Right lobe of liver (tissue), 6 donors: ENCODE measurements at regions not wholly inside any gene's neighbourhood (a gene's known extent, or its start where the extent isn't known, plus 50 kb on each side); places are given as distances from the start of the nearest gene placed in this dataset.

Experiments
- ATAC-seq, 4 donors: fragments of 200-7000 bp; cut with Tn5 transposase; one replicate each; pipeline ENCODE4 v1.9.1; 2020; ENCODE audit warnings: mild to moderate bottlenecking in 4 of 4, moderate library complexity in 4 of 4
- DNase-seq, 3 donors: peaks; one replicate each; pipeline ENCODE4 v3.0.0-alpha.2; 2020
- H3K27ac ChIP-seq, 3 donors: fragments of 200-600 bp; one replicate each; pipeline ENCODE4 v1.8.0; 2022
- H3K27me3 ChIP-seq, 2 donors: fragments of 200-600 bp; one replicate each; pipeline ENCODE4 v1.8.0; 2022
- H3K36me3 ChIP-seq, 4 donors: fragments of 200-600 bp; sonication (generic) in 1 of 4; one replicate each; pipeline versions ENCODE4 v1.5.1 to v1.8.0; 2017 to 2022; ENCODE audit warnings: control low read depth in 1 of 4
- H3K4me1 ChIP-seq, 4 donors: fragments of 200-600 bp; sonication (generic) in 1 of 4; one replicate each; pipeline versions ENCODE4 v1.5.1 to v1.8.0; 2017 to 2022; ENCODE audit warnings: control low read depth in 1 of 4
- H3K4me3 ChIP-seq, 3 donors: fragments of 200-600 bp; one replicate each; pipeline ENCODE4 v1.8.0; 2022
- H3K9me3 ChIP-seq, 4 donors: fragments of 200-600 bp; sonication (generic) in 1 of 4; one replicate each; pipeline versions ENCODE4 v1.5.1 to v1.8.0; 2017 to 2022; ENCODE audit warnings: control low read depth in 1 of 4
- POLR2A ChIP-seq: fragments of 450-650 bp; IDR thresholded peaks from one replicate; pipeline ENCODE4 v1.6.1; 2017; ENCODE audit warnings: antibody characterized with exemption, mild to moderate bottlenecking
- WGBS: methylation state at CpG from one replicate; pipeline ENCODE4 v1.1.6; 2018; ENCODE audit warnings: low coverage, low lambda C conversion rate; ENCODE audit not compliant: insufficient coverage; ENCODE audit errors: missing lambda C conversion rate; 5-methylcytosine and 5-hydroxymethylcytosine counted together
- intact Hi-C, 2 donors: fragments of 100-400 bp; cut with DNase I; formaldehyde crosslinking; loops; one replicate each; pipeline versions ENCODE4 v1.11.2 to v1.14.1; 2022
- TF ChIP-seq, protein P1 (sequence below), 4 donors: fragments of 200-600 bp in 3 of 4; fragments of 450-650 bp in 1 of 4; IDR thresholded peaks; one replicate each; pipeline versions ENCODE4 v1.5.1 to v1.8.0; 2016 to 2022; ENCODE audit warnings: antibody characterized with exemption in 4 of 4, mild to moderate bottlenecking in 2 of 4
- donor health status: DM: no; HTN: yes; CAD: no.
- donor health status: DM: no; HTN: no; CAD: no.
- donor health status: DM: no; HTN: no; CAD: no.
- donor health status: DM: no; HTN: yes; CAD: no.
- donor health status: DM: no; HTN: yes; CAD: no.

DNA sequence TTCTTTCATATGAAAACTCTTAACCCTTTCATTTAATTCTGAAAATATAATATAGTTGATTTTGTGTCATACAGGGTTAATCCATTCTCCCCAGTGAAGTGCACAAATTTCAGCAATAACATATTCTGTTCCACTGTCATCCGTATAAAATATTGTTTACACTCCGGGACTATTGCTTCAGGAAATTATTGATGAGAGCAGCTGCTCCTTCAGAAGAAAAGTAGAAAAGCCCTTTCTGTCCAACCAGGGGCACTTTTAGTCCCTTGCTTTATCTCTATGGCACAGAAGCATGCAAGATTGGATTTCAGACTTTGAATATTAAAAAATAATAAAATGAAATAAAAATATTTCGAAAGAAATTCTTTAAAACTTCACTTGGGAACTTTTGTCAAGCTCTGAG lies 535.7 kb upstream of the SLC39A10 start:
- no peak for ATAC-seq
- no peaks in the 10 kb centered on the region for H3K27me3 ChIP-seq
- intact Hi-C loops, result no loop called here
- DNase-seq, result no peak
- no peaks in the 10 kb centered on the region for H3K9me3 ChIP-seq
- H3K4me3 ChIP-seq, result no peak overlapping the region
- H3K36me3 ChIP-seq, result no peaks in the 10 kb centered on the region
- 35% methylated on average over 3 of the region's 3 CpGs for WGBS
- H3K4me1 ChIP-seq, result no peaks in the 10 kb centered on the region
- H3K27ac ChIP-seq, result no peak overlapping the region
- no peak for TF ChIP-seq POLR2A
- TF ChIP-seq, protein P1, sequence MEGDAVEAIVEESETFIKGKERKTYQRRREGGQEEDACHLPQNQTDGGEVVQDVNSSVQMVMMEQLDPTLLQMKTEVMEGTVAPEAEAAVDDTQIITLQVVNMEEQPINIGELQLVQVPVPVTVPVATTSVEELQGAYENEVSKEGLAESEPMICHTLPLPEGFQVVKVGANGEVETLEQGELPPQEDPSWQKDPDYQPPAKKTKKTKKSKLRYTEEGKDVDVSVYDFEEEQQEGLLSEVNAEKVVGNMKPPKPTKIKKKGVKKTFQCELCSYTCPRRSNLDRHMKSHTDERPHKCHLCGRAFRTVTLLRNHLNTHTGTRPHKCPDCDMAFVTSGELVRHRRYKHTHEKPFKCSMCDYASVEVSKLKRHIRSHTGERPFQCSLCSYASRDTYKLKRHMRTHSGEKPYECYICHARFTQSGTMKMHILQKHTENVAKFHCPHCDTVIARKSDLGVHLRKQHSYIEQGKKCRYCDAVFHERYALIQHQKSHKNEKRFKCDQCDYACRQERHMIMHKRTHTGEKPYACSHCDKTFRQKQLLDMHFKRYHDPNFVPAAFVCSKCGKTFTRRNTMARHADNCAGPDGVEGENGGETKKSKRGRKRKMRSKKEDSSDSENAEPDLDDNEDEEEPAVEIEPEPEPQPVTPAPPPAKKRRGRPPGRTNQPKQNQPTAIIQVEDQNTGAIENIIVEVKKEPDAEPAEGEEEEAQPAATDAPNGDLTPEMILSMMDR (IDR thresholded peaks at IDR 0.05), result no peak

DNA sequence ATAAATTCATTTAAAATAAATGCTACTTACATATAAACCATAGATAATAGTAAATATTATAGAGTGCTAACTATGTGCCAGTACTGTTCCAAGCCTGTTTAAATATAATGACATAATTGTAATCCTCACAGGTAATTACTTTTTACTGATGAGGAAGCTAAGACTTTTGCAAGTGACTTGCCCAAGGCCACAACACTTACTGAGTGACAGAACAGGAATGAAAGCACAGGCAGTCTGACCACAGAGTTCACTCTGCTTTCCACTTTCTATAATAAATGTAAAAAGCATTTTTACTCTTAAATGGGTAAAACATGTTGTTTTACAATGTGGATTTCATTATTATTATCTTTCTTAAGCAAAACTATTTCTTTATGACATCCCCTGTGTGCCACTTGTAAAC lies 537.8 kb upstream of the SLC39A10 start:
- H3K27me3 ChIP-seq, result no peaks in the 10 kb centered on the region
- no peaks in the 10 kb centered on the region for H3K9me3 ChIP-seq
- H3K4me1 ChIP-seq, result no peaks in the 10 kb centered on the region
- TF ChIP-seq POLR2A, result no peak
- TF ChIP-seq, protein P1 (IDR thresholded peaks at IDR 0.05), result no peak
- no peak overlapping the region for H3K27ac ChIP-seq
- ATAC-seq (no peak), DNase-seq (no peak)
- H3K36me3 ChIP-seq, result no peaks in the 10 kb centered on the region
- H3K4me3 ChIP-seq, result no peak overlapping the region
- intact Hi-C loops, result no loop called here

DNA sequence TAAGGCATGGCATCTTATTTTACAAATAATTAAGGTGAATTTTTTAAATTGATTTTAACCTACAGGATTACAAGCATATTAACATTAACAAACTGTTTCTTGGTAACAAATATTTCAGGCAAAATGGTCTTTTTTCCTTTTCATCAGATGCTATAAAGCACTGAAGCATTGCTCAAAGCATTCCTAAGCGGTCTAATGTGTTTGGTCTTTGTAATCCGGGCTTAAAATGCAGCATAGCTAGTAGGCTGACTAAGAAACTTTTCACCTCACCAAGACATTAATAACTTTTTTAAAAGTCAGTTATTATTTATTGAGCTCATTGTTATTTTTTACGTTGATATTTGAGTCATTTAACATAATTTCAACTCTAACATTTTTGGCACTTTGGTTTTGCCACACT lies 538.8 kb upstream of the SLC39A10 start:
- no peaks in the 10 kb centered on the region for H3K4me1 ChIP-seq
- H3K9me3 ChIP-seq, result no peaks in the 10 kb centered on the region
- no peaks in the 10 kb centered on the region for H3K27me3 ChIP-seq
- intact Hi-C loops, result no loop called here
- no peak for TF ChIP-seq POLR2A
- TF ChIP-seq, protein P1 (IDR thresholded peaks at IDR 0.05), result no peak
- no peak overlapping the region for H3K4me3 ChIP-seq
- no peak for ATAC-seq
- no peaks in the 10 kb centered on the region for H3K36me3 ChIP-seq
- DNase-seq, result no peak
- no peak overlapping the region for H3K27ac ChIP-seq
- WGBS, result 45% methylated on average over 3 of the region's 3 CpGs

DNA sequence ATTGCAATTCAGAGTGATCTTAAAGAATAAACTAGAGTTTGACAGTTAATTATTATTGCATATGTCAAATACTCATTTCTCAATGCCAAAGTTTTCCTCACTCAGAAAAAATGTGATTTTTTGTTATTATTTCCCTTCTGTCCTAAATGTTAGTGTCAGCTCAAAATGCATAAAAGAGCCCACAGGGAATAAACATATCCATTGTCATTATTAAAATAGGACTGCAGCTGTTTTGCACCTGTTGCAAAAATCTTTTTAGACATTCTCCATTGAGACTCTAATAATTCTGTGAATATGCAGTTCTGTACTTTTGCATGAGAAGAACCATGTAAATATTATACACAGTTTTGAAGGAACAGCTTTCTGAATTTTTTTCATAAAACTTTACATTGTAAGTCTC lies 540.0 kb upstream of the SLC39A10 start:
- TF ChIP-seq POLR2A, result no peak
- TF ChIP-seq, protein P1 (IDR thresholded peaks at IDR 0.05), result no peak
- no peak for DNase-seq
- no peaks in the 10 kb centered on the region for H3K36me3 ChIP-seq
- no peaks in the 10 kb centered on the region for H3K4me1 ChIP-seq
- H3K4me3 ChIP-seq, result no peak overlapping the region
- H3K9me3 ChIP-seq, result no peaks in the 10 kb centered on the region
- H3K27ac ChIP-seq, result no peak overlapping the region
- no peak for ATAC-seq
- H3K27me3 ChIP-seq, result no peaks in the 10 kb centered on the region
- intact Hi-C loops, result no loop called here

DNA sequence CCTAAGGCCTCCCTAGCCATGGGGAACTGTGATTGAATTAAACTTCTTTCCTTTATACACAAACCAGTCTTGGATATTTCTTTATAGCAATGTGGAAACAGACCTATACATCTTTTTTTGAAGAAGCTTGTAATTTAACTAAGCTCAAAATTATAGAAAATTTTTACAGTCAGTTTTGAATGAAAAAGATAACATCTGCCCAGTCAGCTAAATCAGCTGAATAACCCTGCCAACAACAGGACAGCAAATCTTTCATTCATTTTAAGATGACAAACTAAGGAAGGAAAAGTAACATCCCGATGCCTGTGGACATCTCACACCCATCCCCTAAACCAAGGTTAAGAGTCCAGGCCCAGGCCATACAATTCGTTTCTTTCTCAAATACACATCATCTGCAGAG lies 541.3 kb upstream of the SLC39A10 start:
- H3K36me3 ChIP-seq, result no peaks in the 10 kb centered on the region
- no peak for TF ChIP-seq POLR2A
- TF ChIP-seq, protein P1 (IDR thresholded peaks at IDR 0.05), result no peak
- intact Hi-C loops, result no loop called here
- WGBS, result 33% methylated on average over 2 of the region's 2 CpGs
- no peaks in the 10 kb centered on the region for H3K27me3 ChIP-seq
- H3K9me3 ChIP-seq, result no peaks in the 10 kb centered on the region
- H3K4me3 ChIP-seq, result no peak overlapping the region
- no peaks in the 10 kb centered on the region for H3K4me1 ChIP-seq
- no peak for DNase-seq
- H3K27ac ChIP-seq, result no peak overlapping the region
- ATAC-seq, result no peak
